ENCODE measurements at regions not wholly inside any gene's neighbourhood (a gene's known extent, or its start where the extent isn't known, plus 50 kb on each side); places are given as distances from the start of the nearest gene placed in this dataset.

DNA sequence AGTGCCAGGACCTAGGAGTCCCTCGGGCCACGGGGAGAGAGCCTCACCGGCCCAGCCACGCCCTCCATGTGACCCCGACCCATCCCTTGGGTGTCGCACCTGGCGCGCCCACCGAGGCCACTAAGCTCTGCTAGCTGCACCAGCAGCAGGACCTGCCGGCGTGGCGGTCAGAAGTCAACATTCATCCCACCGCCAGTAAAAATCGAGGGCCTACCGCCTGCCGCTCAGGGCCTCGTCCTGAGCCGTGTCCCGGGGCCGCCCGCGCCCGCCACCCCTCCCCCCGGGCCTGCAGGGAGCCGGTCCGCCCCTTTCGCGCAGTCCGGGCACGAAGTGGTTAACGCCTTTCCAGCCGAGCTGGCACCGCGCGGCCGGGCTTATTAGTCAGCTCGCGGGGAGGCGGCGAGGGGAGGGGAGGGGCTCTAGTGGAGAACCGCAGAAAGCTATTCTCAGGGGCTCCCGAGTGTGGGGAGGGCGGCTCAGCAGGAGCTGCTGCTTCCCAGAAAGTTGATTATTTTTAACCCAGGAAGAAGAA, 124.4 kb downstream of the C9orf50 start:
- peak; percentile 94 for DNase-seq (ENCODE audit: low read depth)
- in situ Hi-C loops (cut with HindIII; ENCODE audit: low pct_unique_long_range_greater_than_20kb, low sequenced_read_pairs), result no loop called here

DNA sequence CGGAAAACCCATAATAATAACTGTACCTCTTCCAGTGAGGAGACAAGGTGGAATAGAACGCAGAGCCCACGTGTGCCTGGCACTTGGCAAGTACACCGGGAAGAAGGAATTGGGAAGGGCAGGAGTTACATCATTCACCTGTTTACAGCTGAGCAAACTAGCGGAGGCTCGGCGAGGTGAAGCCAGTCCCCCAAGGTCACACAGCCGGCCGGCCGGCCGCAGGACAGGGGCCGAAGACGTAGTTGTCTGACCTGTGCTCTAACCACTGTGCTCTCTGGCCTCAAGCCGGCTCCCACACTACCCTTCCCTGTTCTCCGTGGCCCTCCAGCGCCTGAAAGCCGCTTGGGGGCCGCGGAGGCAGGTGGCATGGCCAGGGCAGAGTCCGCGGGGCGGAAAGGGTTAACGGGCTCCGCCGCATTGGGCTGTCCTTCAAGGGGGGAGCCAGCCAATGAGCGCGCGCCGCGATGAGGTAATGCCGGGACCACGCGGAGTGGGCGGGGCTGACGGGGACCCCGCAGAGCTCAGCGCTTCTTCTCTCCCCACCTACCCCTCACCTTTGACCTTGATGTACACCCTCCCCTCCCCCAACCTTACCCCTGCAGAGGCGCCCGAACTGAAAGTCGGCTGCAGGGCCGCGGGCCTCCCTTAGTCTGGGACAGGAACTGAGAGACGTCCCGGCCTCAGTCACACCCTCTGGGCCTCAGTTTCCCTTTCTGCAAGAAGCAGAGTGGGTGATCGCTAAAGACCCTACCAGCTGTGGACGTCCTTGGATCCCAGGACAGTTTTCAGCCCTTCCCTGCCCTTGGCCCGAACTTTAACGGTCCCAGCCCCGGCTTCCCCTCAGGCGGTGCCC, 125.1 kb downstream of the C9orf50 start:
- peak; percentile 89 for DNase-seq (ENCODE audit: low read depth)
- in situ Hi-C loops (cut with HindIII; ENCODE audit: low pct_unique_long_range_greater_than_20kb, low sequenced_read_pairs), result no loop called here

DNA sequence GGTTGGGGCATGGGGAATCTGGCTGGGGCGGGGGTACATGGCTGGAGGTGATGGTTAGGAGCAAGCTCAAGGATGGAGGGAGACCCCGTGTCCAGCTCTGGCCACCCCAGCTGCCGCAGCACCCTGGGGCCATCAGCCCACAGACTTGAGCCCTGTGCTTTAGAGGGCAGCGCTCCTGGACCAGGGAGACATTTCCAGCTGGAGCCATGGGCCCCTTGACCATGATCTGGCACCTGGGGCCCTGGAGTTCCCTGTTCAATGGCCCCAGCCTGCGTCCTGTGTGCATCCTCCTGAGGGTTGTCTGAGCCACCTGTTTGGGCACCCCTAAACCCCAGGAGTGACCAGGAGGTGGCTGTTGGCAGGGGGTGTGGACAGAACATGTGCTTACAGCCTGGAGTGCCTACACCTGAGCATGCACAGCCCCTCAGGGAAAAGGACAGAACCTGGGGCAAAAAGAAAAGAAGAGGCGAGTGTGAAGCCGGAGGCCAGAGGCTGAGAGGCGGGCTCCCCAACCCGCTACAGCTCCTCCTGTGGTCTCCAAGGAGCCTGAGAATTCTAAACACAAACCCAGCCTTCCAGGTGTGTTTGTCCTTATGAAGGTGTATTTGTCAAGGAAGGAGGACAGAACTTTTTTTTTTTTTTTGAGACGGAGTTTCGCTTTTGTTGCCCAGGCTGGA, 126.7 kb downstream of the C9orf50 start:
- in situ Hi-C loops (cut with HindIII; ENCODE audit: low pct_unique_long_range_greater_than_20kb, low sequenced_read_pairs), result no loop called here

DNA sequence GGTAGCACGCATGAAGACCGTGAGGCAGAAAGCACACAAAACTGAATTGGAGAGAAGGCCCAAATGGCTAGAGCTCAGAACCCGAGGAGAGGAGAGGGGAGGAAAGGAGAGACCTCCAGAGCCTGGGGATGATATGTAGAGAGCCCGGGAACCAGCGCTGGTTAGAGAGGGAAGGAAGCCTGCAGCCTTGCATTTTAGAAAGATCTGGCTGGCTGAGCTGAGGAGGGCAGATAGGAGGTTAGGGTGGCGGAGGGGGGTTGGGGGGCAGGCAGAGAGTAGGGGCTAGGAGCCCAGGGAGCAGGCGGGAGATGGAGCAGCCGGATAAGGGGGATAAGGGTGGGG, 127.2 kb downstream of the C9orf50 start:
- DNase-seq (ENCODE audit: low read depth), result no peak
- in situ Hi-C loops (cut with HindIII; ENCODE audit: low pct_unique_long_range_greater_than_20kb, low sequenced_read_pairs), result no loop called here

More for the DNA sequence above, 126.7 kb downstream of the C9orf50 start:
- no peak for DNase-seq (ENCODE audit: low read depth)

DNA sequence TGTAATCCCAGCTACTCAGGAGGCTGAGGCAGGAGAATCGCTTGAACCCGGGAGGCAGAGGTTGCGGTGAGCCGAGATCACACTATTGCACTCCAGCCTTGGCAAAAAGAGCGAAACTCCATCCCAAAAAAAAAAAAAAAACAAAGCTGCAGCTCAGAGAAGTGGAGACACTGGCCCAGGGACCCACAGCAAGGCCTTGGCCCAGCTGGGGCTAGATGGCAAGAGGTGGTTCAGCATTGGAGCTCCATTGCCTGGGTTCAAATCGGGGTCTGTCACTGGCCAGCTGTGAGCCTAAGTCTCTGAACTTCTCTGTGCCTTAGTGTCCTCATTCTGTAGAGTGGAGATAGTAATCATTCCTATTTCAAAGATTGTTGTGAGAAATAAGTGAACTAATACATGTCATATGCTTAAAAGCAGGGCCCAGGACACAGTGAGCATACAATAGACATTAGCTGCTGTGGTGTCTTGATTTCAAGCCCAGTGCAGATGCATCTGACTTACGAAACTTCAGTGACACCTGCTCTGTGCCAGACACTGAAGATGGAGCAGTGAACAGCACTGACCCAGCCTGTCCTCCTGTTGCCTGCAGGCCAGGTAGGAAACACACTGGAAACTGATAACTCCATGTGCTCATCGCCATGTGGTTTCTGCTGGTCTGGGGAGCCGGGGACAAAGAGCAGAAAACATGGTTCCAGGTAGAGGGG, 127.7 kb downstream of the C9orf50 start:
- in situ Hi-C loops (cut with HindIII; ENCODE audit: low pct_unique_long_range_greater_than_20kb, low sequenced_read_pairs), result no loop called here
- no peak for DNase-seq (ENCODE audit: low read depth)

- DNase-seq (ENCODE audit: low read depth), result no peak
- in situ Hi-C loops (cut with HindIII; ENCODE audit: low pct_unique_long_range_greater_than_20kb, low sequenced_read_pairs), result no loop called here
Observed at GRCh38 chr9:129491487-129491855, 129.4 kb downstream of the C9orf50 start.

GRCh38 chr9:129490583-129491486, 130.1 kb downstream of the C9orf50 start:
- in situ Hi-C loops (cut with HindIII; ENCODE audit: low pct_unique_long_range_greater_than_20kb, low sequenced_read_pairs), result no loop called here
- no peak for DNase-seq (ENCODE audit: low read depth)

DNA sequence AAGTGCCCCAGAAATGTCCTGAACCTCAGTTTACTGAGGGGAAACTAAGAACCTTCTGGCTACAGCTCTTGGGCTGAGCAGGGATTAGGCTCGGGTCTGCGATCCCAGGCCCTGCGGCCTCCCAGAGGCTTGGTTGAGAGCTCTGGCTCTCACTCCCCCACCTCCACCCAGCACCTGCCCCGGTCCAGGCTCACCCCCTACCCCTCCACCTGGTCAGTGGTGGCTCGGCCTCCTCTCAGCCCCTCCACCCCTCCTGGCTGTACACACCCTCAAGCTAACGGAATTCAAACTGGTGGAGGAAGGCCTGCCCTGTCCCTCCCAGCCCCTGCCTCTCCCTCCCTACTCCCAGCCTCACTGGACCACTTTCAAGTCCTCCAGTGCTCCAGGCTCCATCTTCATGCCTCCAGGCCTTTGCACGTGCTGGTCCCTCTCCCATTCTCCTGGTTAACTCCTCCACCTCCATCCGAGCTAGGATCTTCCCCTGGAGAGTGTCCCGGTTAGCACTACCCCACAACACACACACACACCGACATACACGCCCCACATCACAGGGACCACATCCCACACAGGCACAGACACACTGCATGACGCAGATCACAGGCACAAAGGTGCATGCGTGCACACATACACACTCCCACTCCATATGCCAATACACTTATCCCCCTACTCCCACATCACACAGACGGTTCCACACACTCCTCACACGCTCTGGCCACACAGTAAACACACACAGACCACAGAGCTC, 130.9 kb downstream of the C9orf50 start:
- no peak for DNase-seq (ENCODE audit: low read depth)
- in situ Hi-C loops (cut with HindIII; ENCODE audit: low pct_unique_long_range_greater_than_20kb, low sequenced_read_pairs), result no loop called here

GRCh38 chr9:129487658-129488483, 133.0 kb downstream of the C9orf50 start:
- DNase-seq (ENCODE audit: low read depth), result no peak

DNA sequence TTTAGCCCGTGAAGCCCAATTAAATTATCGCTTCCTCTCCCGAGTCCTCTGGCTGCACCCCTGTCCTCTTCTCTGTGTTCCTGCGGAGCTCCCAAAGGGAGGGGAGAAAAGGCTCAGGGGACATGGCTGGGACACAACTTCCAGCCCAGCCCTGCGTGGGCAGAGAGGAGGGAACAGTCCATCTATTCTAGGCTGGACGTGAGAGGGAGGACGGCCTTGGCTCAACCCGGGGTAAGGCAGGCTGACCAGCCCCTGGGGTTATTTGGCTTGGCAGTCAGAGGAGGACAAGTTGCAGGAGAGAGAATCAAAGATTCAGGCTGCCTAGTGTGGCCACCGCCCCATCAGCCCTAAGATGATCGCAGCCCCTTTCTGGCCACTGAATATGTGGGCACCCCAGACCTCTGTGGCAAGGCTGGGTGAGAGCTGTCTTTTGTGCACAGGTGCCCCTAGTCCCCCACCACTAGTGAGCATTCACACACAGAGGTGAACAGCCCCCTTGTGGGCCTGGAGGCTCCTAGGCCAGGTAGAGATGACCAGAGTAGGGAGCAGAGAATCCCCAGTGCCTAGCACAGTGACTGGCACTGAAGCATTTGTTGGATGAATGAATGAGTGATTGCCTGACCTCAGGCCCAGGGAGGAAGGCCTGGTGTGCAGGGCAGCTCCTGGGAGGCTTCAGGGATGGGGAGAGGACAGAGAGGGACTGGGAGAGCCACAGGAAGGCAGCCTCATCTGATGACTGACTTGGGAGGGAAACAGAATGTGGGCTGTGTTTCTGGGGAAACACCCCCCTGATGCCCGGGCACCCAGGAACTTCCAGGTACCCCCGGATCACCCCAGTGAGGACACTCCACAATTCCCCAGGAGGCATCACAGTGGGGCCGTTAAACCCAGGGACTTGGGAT, 133.9 kb downstream of the C9orf50 start:
- in situ Hi-C loops (cut with HindIII; ENCODE audit: low pct_unique_long_range_greater_than_20kb, low sequenced_read_pairs), result no loop called here
- peak; percentile 67 for DNase-seq (ENCODE audit: low read depth)

More at GRCh38 chr9:129487658-129488483, 133.0 kb downstream of the C9orf50 start:
- in situ Hi-C loops (cut with HindIII; ENCODE audit: low pct_unique_long_range_greater_than_20kb, low sequenced_read_pairs), result no loop called here

- DNase-seq (ENCODE audit: low read depth), result no peak
- in situ Hi-C loops (cut with HindIII; ENCODE audit: low pct_unique_long_range_greater_than_20kb, low sequenced_read_pairs), result no loop called here
Observed at GRCh38 chr9:129485145-129485774, 135.6 kb downstream of the C9orf50 start.

DNA sequence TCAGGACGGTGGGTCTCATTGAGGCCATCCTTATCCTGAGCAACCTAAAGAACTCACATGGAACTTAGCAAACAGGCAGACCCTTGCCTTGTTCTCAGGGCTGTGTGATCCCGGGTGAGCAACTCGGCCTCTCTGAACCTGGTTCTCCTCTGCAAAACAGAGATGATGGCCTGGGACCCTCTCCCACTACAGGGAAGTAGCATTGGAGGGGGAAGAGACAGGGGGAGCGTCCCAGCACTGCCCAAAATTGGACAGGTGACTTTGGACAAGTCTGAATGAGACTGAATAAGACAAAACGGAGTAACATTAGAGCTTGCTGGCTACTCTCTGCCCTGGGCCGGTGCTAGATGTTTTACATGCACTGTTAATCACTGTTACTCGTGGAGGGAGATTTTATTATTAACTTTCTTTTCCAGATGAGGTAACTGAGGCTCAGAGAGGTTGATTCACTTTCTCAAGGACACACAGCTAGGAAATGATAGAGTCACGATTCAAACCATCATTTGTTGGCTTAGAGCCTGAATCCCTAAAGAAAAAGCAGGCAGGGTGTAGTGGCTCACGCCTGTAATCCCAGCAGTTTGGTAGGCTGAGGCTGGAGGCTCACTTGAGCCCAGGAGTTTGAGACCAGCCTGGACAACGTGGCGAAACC, 136.4 kb downstream of the C9orf50 start:
- no peak for DNase-seq (ENCODE audit: low read depth)
- in situ Hi-C loops (cut with HindIII; ENCODE audit: low pct_unique_long_range_greater_than_20kb, low sequenced_read_pairs), result no loop called here

DNA sequence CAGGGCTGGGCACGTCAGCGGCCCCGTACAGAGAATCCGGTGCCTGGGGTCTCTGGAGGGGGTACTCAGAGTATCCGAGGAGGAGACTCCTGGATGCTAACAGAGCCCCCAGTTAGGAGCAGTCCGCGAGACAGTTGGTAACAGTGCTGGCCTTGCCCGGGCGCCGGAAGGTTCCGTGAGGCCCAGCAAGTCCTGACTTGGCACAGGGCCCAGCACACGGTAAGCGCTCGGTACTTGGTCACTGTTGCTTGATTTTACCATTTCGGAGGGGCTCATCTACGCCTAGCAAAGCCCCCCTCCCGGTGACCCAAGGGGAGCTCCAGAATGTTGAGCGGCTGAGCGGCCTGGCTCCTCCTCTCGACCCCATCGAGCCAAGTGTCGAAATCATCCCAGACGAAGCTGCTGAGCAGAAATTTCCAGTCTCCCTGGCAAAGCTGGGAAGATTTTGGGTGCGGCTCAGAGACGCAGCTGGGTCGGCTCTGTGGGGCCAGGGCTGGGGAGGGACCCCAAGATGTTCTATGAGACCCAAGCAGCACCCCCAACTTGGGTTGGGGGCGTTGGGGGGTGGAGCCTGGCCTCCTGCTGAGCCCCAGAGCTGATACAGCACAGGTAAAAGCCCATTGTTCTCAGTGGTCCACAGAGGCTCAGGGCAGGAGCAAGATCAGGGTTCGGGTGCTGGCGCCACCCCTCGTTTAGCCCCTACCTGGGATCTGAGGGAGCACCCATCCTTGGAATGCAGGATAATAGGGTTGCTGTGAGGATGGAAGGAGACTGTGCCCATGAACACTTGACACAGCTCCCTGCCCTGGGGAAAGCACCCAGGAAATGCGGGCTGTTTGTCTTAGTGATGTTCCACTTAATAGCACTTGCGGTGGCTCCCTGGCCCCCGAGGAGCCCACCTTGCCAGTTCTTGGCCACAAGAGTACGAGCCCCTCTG, 137.2 kb downstream of the C9orf50 start:
- peak; percentile 79 for DNase-seq (ENCODE audit: low read depth)
- in situ Hi-C loops (cut with HindIII; ENCODE audit: low pct_unique_long_range_greater_than_20kb, low sequenced_read_pairs), result no loop called here

All from Caki2 (cell line).